HG03095 (cell line): ENCODE measurements at regions not wholly inside any gene's neighbourhood (a gene's known extent, or its start where the extent isn't known, plus 50 kb on each side); places are given as distances from the start of the nearest gene placed in this dataset.
"Not testable (repeated sequence)": the region's sequence is repeated elsewhere in the genome, so short reads cannot be mapped to it uniquely, and the experiment has no call there.

Experiments used
- ATAC-seq: cut with Tn5 transposase; IDR thresholded peaks from one replicate; pipeline ENCODE4 v1.9.1; 2021; ENCODE audit warnings: moderate library complexity; ENCODE audit not compliant: unreplicated experiment

GRCh38 chr2:149732730-149733290, 145.2 kb upstream of the MMADHC start:
- no peak for ATAC-seq

DNA sequence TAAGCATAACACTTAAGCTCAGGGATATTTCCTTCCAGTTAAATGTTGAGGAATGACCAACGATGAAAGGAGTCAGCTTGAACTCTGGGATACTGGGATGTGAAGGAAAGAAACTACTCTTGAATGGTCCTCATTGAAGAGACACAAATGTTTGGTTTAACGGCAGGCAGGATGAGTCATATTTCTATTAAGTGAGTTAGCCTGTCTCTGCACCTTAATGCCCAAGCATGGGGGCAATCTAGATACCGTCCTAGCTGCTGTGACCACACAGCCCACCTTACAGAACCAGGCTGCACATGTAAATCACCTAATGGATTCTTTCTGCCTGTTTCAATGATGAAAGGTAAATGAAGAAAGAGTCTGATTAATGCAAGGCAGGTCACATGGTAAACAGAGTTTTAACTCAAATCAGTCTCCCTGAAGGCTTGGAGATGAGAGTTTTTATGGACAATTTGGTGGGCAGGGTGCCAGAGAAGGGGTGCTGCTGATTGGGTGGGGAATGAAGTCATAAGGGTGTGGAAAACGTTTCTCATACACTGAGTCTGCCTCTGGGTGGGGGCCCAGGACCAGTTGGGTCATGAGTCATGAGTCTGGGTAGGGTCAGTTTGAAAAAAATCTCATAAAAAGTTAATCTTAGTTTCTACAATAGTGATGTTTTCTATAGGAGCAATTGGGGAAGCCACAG, 144.6 kb upstream of the MMADHC start:
- ATAC-seq: no peak

GRCh38 chr2:149731079-149731478, 143.5 kb upstream of the MMADHC start:
- ATAC-seq: no peak

DNA sequence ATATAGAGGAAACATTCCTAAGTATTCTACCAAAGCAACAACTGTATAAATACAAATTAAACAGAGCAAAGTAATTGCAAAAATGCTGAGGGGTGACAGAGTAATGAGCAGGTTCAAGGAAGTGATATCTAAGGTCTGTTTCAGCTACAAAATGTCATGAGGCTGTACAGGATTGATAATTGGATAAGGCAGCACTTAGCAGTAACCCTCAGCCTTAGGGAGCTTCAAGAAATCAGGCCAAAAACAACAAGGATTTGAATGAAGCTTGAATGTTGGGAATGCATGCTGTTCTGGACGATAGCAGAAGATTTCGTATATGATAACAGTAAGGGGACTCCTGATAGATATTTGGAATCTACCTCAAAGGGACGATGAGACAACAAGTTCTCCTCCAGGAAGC, 142.0 kb upstream of the MMADHC start:
- ATAC-seq: no peak

DNA sequence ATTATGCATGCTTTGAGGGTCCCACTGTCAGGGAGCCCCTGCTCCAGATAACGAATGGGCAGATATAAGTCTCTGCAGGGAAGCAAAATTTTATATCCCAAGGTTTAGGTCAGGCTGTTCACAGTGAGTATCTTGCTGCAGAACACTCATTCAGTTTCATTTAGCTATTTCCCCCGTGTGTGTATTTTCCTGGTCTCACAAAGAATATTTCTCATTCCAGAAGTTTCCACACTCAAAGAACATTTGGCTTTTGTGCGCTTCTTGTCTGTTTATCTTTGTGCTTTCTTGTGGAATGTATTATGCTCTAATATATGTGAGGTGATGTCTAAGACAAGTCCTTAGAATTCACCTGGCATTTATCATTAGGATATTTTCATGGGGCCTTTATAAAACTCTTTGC, 140.4 kb upstream of the MMADHC start:
- no peak for ATAC-seq

DNA sequence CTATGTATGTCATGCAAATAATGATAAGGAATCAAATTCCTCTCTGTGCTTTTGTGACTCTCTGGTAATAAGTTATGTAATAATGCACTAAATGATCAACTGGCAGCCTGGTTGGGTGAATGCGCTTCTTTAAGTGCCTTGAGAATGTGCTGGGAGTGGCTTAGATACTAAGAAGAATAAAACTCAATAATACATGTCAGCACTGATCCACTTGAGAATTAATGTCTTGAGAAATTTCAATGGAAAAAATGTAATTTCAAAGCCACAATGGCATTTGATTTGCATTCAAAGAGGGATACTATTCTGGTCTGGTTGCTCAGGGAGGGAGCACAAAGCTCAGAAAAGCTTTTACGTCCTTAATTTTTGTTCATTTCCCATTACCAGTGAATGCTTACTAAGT, 137.7 kb upstream of the MMADHC start:
- no peak for ATAC-seq

DNA sequence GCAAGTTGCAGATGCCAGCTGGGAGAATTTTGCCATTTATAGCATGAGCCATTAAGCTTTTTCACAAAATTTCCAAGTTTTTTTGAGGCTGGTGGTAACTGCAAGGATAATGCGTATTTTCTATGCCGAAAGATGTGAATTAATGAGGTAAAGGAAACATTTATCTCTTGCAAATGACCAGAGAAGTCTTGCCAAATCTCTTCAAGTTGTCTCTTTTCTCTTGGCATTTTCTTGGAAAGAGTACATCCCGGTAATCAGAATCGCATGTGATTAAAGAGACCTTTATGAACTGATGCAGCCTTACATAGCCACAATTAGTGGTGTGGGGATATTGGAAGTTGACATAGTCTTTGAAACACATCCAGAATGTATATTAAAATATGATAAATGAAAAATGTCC, 136.5 kb upstream of the MMADHC start:
- no peak for ATAC-seq

DNA sequence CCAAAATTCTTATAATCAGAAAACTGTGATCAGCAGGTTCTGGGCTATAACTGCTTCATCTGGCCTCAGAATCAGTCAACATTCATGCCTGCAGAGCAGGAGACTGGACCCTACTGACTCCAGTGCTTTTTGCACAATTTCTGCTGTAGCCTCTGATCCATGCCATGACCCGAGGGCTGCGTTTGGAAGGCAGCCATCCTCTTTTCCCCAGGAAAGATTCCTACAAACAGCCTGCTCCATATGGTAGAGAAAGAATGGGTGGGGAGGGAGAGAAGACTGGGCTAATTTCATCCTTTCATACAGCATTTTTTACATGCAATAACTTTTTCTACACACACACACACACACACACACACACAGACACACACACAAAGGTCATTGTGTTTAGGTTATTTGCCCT, 133.0 kb upstream of the MMADHC start:
- ATAC-seq: no peak

GRCh38 chr2:149719695-149720094, 132.1 kb upstream of the MMADHC start:
- no peak for ATAC-seq

- ATAC-seq: no peak
Measured at GRCh38 chr2:149716687-149717086, 129.1 kb upstream of the MMADHC start.

GRCh38 chr2:149715894-149716293, 128.3 kb upstream of the MMADHC start:
- no peak for ATAC-seq

DNA sequence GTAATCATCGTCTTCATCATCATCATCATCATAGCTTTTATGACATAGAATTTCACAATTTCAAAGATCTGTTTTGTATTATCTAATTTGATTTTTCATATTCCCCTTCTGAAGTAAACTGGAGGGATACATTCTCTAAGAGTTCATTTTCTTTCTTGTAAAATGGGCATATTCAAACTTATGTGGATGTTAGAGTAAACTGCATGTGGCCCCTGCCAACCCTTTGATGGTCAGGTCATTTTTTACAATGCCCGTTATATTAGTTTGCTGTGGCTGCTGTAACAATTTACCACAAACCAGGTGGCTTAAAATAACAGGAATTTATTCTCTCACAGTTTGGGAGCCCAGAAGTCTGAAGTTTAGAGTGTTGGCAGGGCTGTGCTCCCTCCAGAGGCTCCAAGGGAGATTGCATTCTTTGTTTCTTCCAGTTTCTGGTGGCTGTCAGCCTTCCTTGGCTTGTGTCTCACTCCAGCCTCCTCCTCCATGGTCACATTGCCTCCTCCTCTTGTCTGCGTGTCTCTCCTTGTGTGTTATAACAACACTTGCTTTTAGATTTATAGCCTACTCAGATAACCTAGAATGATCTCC, 127.5 kb upstream of the MMADHC start:
- no peak for ATAC-seq

DNA sequence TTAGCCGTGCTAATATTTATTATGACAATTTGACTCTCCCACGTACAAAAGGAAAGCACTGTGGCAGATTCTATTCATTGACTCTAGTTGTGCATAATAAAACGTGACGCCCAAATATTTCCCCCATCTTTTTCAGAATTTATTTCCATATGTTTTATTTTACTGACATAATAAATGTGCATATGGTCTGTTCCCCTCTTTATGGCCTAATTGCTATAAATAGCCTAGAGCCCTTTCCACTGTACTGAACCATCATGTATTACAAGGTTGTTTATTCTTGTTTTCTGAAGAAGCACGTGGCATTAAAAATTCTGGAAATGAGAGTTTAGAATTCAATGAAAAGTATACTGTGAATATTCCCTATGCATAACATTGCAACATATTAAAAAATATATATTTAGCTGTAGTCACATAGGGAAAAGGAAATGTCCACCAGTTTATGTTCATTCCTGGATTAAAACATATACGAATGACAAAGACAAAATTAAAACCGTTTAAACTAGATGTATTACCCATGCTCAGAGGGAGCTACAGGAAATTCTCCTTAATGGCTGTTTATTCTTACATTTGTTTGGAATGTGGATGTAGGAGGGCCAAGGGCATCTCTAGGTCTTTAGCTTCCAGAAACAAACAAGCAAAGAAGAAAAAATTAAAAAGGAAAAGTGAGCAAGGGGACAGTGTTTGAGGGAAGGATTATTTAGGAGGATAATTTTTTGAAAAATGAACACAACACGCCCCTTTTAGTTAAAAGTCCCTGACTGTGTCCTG, 122.1 kb upstream of the MMADHC start:
- ATAC-seq: no peak

GRCh38 chr2:149703281-149703680, 115.7 kb upstream of the MMADHC start:
- no peak for ATAC-seq

DNA sequence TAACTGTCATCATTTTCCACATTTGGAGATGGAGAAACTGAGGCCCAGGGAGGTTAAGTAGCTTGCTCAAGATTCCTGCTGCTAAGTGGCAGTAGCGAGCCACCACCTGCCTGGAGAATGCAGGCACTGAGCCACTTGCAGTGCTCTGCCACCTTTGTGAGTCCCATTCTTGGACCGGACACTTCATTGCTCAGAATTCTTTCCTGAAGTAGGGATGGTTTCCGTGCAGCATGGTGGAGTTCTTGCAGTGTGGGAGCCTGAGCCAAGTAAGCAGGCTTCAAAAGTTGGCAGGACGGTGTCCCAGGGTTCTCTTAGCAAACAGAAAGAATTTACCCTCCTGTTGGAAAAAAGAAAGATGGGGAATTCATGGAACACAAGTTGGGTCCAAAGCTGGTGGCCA, 115.0 kb upstream of the MMADHC start:
- ATAC-seq: no peak

DNA sequence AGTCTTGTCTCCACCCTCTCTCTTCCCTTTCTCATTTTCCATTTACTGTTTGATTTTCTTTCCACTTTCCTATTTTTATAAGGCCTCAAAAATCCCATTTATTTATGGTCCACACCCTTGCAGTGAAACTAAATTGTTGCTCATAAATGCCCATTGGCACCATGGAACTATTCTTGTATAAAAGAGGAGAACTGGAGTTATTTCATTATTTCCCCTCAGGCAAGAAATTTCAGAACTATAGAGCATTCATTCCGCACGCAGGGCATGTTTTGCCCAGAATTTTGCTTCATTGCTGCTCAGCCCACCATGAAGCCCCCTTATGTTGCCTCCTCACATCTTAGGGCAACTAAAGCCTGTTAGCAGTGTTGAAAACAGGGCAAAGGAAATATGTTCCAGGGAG, 113.7 kb upstream of the MMADHC start:
- no peak for ATAC-seq

- no peak for ATAC-seq
Measured at GRCh38 chr2:149692961-149693396, 105.4 kb upstream of the MMADHC start.

GRCh38 chr2:149690825-149691224, 103.2 kb upstream of the MMADHC start:
- no peak for ATAC-seq

GRCh38 chr2:149687052-149687427, 99.5 kb upstream of the MMADHC start:
- ATAC-seq: no peak

- ATAC-seq: no peak
Measured at GRCh38 chr2:149686136-149687051, 98.8 kb upstream of the MMADHC start.

- not testable (repeated sequence) for ATAC-seq
Measured at GRCh38 chr2:149685401-149685800, 97.8 kb upstream of the MMADHC start.
